ENCODE measurements at regions not wholly inside any gene's neighbourhood (a gene's known extent, or its start where the extent isn't known, plus 50 kb on each side); places are given as distances from the start of the nearest gene placed in this dataset.

DNA sequence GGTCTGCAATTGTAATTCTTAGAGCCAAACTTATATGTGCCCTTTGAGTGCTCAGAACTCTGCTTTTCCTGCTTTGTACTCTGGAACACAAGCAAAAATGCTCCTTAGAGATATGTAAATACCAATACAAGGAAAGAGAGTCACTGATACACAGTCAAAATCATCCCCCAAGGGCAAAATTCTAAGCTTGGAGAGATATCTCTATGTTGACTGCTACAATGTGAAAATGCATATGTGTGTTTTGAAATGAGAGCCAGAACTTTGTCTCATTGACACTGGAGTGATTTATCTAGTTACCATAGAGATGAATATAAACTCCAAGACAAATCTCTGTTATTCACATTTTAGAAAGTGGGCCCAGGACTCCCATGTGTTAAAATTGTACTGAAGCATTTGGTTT lies 494.8 kb upstream of the SLITRK1 start:
- Histone ChIP-seq H3K27ac (ENCODE audit: low read depth in 1 of 2, low read length in 1 of 2) (no peak overlapping the region), H3K9me3 (ENCODE audit: control insufficient read depth in 4 of 4, insufficient read depth in 3 of 4, low read length in 3 of 4) (no peaks in the 10 kb centered on the region), H3K27me3 (ENCODE audit: control insufficient read depth in 3 of 3, insufficient read depth in 3 of 3, low read length in 2 of 3) (no peaks in the 10 kb centered on the region), H3K9ac (ENCODE audit: insufficient read depth in 1 of 2, low read length in 2 of 2) (no peak overlapping the region), H3K36me3 (ENCODE audit: control insufficient read depth in 4 of 4, insufficient read depth in 4 of 4, low read length in 4 of 4) (no peaks in the 10 kb centered on the region), H3K4me1 (ENCODE audit: control insufficient read depth in 5 of 5, insufficient read depth in 5 of 5, low read length in 5 of 5) (no peaks in the 10 kb centered on the region), H3K4me3 (no peak overlapping the region)
- DNase-seq (no peak), ATAC-seq (ENCODE audit: insufficient read depth, low FRiP score) (no peak)
- TF ChIP-seq, protein P1, sequence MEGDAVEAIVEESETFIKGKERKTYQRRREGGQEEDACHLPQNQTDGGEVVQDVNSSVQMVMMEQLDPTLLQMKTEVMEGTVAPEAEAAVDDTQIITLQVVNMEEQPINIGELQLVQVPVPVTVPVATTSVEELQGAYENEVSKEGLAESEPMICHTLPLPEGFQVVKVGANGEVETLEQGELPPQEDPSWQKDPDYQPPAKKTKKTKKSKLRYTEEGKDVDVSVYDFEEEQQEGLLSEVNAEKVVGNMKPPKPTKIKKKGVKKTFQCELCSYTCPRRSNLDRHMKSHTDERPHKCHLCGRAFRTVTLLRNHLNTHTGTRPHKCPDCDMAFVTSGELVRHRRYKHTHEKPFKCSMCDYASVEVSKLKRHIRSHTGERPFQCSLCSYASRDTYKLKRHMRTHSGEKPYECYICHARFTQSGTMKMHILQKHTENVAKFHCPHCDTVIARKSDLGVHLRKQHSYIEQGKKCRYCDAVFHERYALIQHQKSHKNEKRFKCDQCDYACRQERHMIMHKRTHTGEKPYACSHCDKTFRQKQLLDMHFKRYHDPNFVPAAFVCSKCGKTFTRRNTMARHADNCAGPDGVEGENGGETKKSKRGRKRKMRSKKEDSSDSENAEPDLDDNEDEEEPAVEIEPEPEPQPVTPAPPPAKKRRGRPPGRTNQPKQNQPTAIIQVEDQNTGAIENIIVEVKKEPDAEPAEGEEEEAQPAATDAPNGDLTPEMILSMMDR (IDR thresholded peaks at IDR 0.05; ENCODE audit: control extremely low read depth, extremely low read depth), result no peak

DNA sequence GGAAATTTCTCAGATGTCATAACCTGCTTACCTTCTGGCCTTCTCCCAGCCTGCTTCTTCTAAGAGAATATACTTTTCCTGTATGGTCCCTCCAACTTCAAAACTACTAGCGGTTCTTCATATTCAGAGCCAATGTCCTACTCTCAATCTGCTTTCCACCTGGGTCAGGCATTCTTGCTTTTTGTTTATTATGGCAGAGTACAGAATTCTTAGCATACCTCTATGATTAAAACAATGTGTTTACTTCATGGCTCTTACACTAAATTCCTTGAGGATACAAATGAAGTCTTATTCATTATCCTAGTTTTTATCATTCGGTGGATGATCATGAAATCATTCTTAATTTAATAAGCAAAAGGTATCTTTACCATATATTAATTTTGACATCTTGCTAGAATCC lies 484.2 kb upstream of the SLITRK1 start:
- H3K4me1 ChIP-seq (ENCODE audit: control insufficient read depth in 5 of 5, insufficient read depth in 5 of 5, low read length in 5 of 5), result no peaks in the 10 kb centered on the region
- H3K27me3 ChIP-seq (ENCODE audit: control insufficient read depth in 3 of 3, insufficient read depth in 3 of 3, low read length in 2 of 3), result no peaks in the 10 kb centered on the region
- no peak for ATAC-seq (ENCODE audit: insufficient read depth, low FRiP score)
- DNase-seq, result no peak
- no peaks in the 10 kb centered on the region for H3K36me3 ChIP-seq (ENCODE audit: control insufficient read depth in 4 of 4, insufficient read depth in 4 of 4, low read length in 4 of 4)
- no peak overlapping the region for H3K27ac ChIP-seq (ENCODE audit: low read depth in 1 of 2, low read length in 1 of 2)
- H3K9me3 ChIP-seq (ENCODE audit: control insufficient read depth in 4 of 4, insufficient read depth in 3 of 4, low read length in 3 of 4), result no peaks in the 10 kb centered on the region
- WGBS, 2 donors, result 89% methylated on average over 2 of the region's 2 CpGs
- H3K9ac ChIP-seq (ENCODE audit: insufficient read depth in 1 of 2, low read length in 2 of 2), result no peak overlapping the region
- TF ChIP-seq, protein P1 (IDR thresholded peaks at IDR 0.05; ENCODE audit: control extremely low read depth, extremely low read depth), result no peak
- no peak overlapping the region for H3K4me3 ChIP-seq

DNA sequence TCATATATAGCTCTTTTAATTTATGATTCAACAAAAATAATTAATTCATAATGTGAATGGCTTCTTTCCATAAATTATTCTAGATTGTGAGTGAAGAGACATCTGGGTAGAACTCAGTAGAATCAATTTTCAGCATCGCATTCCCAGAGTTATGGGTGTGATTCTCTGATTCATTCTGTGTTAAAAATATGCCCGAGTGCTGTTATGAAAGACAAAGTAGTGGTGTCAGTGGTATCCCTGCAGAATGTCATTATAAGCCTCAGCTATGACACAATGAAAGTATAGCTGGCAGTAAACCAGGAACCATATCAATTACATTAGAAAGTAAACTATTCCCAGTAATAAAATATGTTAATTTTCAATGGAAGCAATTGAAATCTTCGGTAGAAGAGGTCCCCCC lies 480.5 kb upstream of the SLITRK1 start:
- 66 to 88% methylated on average over 3 of the region's 3 CpGs for WGBS, 2 donors
- no peaks in the 10 kb centered on the region for H3K27me3 ChIP-seq (ENCODE audit: control insufficient read depth in 3 of 3, insufficient read depth in 3 of 3, low read length in 2 of 3)
- H3K36me3 ChIP-seq (ENCODE audit: control insufficient read depth in 4 of 4, insufficient read depth in 4 of 4, low read length in 4 of 4), result no peaks in the 10 kb centered on the region
- no peak overlapping the region for H3K27ac ChIP-seq (ENCODE audit: low read depth in 1 of 2, low read length in 1 of 2)
- no peak overlapping the region for H3K9ac ChIP-seq (ENCODE audit: insufficient read depth in 1 of 2, low read length in 2 of 2)
- DNase-seq (no peak), ATAC-seq (ENCODE audit: insufficient read depth, low FRiP score) (no peak)
- no peaks in the 10 kb centered on the region for H3K4me1 ChIP-seq (ENCODE audit: control insufficient read depth in 5 of 5, insufficient read depth in 5 of 5, low read length in 5 of 5)
- TF ChIP-seq, protein P1 (IDR thresholded peaks at IDR 0.05; ENCODE audit: control extremely low read depth, extremely low read depth), result no peak
- H3K4me3 ChIP-seq, result no peak overlapping the region
- H3K9me3 ChIP-seq (ENCODE audit: control insufficient read depth in 4 of 4, insufficient read depth in 3 of 4, low read length in 3 of 4), result no peaks in the 10 kb centered on the region

DNA sequence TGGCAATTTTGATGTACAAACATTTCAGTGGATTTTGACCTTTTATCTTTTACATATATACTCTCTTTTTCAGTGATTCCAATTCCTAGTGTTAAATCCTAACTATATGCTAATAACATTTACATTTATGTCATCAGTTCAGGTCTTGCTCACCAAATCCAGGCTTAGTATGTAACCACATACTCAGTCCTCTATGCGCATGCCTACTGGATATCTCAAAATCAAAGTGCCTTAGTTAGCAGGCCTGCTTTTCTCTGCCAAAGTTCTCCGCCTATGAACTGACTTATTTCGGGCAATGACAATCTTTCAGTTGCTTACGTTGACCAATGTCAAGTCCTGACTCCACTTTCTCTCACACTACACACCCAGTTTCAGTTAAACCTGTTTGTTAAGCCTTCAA lies 478.5 kb upstream of the SLITRK1 start:
- Histone ChIP-seq H3K27me3 (ENCODE audit: control insufficient read depth in 3 of 3, insufficient read depth in 3 of 3, low read length in 2 of 3) (no peaks in the 10 kb centered on the region), H3K9me3 (ENCODE audit: control insufficient read depth in 4 of 4, insufficient read depth in 3 of 4, low read length in 3 of 4) (no peaks in the 10 kb centered on the region), H3K36me3 (ENCODE audit: control insufficient read depth in 4 of 4, insufficient read depth in 4 of 4, low read length in 4 of 4) (no peaks in the 10 kb centered on the region), H3K4me1 (ENCODE audit: control insufficient read depth in 5 of 5, insufficient read depth in 5 of 5, low read length in 5 of 5) (no peaks in the 10 kb centered on the region), H3K4me3 (no peak overlapping the region), H3K27ac (ENCODE audit: low read depth in 1 of 2, low read length in 1 of 2) (no peak overlapping the region), H3K9ac (ENCODE audit: insufficient read depth in 1 of 2, low read length in 2 of 2) (no peak overlapping the region)
- no peak for DNase-seq
- TF ChIP-seq, protein P1 (IDR thresholded peaks at IDR 0.05; ENCODE audit: control extremely low read depth, extremely low read depth), result no peak
- WGBS, 2 donors, result 80 to 94% methylated on average over 4 of the region's 4 CpGs
- ATAC-seq (ENCODE audit: insufficient read depth, low FRiP score), result no peak

Data from lung (tissue), 11 donors.